ENCODE measurements at regions not wholly inside any gene's neighbourhood (a gene's known extent, or its start where the extent isn't known, plus 50 kb on each side); places are given as distances from the start of the nearest gene placed in this dataset.

DNA sequence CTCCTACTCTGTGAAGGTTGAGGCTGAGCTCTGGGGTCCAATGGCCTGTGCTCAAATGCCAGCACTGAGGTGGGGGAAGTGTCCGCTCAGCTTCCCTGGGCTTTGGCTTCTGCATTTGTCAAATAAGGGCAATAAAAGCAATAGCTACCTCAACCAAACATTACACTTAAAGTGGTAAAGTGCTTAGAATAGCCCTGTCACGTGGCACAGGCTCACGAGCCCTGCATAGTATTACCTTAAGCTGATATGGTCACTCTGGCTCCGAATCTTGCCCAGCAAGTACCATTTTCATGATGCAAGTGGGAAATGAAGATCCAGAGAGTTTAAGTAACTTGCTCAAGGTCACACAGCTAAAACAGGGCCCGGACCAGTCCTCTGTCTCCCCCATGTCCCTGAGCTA, 451.1 kb upstream of the ZMIZ1 start:
- intact Hi-C loops (cut with micrococcal nuclease): no loop called here
- no peaks in the 10 kb centered on the region for H3K4me1 Mint-ChIP-seq
- peaks cover 1% of the 10 kb centered on the region for H3K27me3 Mint-ChIP-seq
- H3K9me3 Mint-ChIP-seq: no peaks in the 10 kb centered on the region
- H3K36me3 Mint-ChIP-seq (ENCODE audit: low read depth): no peaks in the 10 kb centered on the region
- no peak overlapping the region for H3K4me3 Mint-ChIP-seq
- H3K27ac Mint-ChIP-seq: no peak overlapping the region
- no peak for DNase-seq

DNA sequence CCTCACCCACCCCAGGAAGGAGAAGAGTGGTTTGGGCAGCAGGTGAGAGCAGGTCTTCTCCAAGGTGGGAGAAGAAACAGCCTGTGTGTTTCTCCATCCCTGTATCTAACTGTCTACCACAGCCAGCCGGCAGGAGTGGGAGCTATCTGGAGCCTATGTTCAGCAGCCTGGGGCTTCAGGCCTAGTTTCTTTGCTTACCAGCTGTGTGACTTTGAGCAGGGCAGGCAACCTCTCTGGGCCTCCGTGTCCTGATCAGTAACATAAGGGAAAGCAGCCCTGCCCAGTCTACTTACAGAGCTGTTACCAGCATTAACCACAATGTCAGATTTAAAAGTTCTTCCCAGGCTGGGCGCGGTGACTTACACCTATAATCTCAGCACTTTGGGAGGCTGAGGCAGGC, 450.7 kb upstream of the ZMIZ1 start:
- Mint-ChIP-seq H3K4me1 (no peaks in the 10 kb centered on the region), H3K4me3 (no peak overlapping the region), H3K27ac (no peak overlapping the region), H3K9me3 (no peaks in the 10 kb centered on the region), H3K27me3 (peaks cover 1% of the 10 kb centered on the region), H3K36me3 (ENCODE audit: low read depth) (no peaks in the 10 kb centered on the region)
- no peak for DNase-seq
- intact Hi-C loops (cut with micrococcal nuclease): no loop called here

DNA sequence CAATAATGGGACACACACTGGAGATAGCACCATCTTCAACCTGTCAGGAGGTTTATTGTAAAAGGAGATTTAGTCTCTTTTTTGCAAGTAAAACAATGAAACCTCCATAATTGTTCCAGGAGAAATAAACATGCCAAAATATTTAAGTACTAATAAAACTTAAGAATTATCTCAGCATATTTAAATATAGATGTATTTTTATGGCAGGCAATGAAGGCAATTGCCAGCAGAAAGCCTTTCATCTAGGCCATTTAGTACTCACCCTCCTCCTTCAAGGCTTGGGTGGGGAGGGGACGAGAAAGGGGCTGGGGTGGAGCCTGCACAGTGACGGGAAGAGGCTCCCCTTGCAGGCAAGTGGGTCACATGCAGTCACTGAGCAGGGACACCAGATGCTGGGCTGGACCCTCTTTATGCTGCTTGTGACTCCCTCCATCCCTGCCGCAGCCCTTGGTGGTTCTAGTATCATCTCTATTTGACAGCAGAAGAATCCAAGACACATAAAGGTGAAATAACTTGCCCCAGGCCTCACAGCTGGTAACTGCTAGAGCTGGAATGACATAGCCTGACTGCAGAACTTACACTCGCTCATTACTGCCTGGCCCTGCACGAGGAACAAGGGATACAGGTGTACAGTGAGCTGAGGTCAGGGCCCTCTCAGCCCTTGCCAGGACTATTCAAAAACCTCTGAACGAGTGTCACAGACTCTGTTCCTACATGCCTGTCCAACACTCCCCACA, 449.5 kb upstream of the ZMIZ1 start:
- H3K4me3 Mint-ChIP-seq: no peak overlapping the region
- intact Hi-C loops (cut with micrococcal nuclease): no loop called here
- peaks cover 1% of the 10 kb centered on the region for H3K27me3 Mint-ChIP-seq
- H3K4me1 Mint-ChIP-seq: peaks cover 3% of the 10 kb centered on the region
- no peaks in the 10 kb centered on the region for H3K36me3 Mint-ChIP-seq (ENCODE audit: low read depth)
- H3K27ac Mint-ChIP-seq: no peak overlapping the region
- DNase-seq: no peak
- no peaks in the 10 kb centered on the region for H3K9me3 Mint-ChIP-seq

DNA sequence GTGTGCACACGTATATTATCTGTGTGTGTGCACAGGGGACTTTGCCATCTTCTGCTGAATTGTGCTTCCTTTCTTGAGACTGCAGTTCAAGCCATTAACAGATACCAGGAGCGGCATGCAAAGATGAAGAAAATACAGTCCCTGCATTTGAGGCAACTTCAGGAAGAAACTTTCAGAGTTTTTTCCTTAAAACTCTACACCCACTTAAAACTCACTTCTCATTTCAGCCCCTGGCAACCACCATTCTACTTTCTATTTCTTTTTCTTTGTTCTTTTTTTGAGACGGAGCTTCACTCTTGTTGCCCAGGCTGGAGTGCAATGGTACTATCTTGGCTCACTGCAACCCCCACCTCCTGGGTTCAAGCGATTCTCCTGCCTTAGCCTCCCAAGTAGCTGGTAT, 448.9 kb upstream of the ZMIZ1 start:
- intact Hi-C loops (cut with micrococcal nuclease): no loop called here
- no peak for DNase-seq
- no peak overlapping the region for H3K27ac Mint-ChIP-seq
- H3K36me3 Mint-ChIP-seq (ENCODE audit: low read depth): no peaks in the 10 kb centered on the region
- H3K9me3 Mint-ChIP-seq: no peaks in the 10 kb centered on the region
- H3K27me3 Mint-ChIP-seq: peaks cover 1% of the 10 kb centered on the region
- no peak overlapping the region for H3K4me3 Mint-ChIP-seq
- peaks cover 3% of the 10 kb centered on the region for H3K4me1 Mint-ChIP-seq

DNA sequence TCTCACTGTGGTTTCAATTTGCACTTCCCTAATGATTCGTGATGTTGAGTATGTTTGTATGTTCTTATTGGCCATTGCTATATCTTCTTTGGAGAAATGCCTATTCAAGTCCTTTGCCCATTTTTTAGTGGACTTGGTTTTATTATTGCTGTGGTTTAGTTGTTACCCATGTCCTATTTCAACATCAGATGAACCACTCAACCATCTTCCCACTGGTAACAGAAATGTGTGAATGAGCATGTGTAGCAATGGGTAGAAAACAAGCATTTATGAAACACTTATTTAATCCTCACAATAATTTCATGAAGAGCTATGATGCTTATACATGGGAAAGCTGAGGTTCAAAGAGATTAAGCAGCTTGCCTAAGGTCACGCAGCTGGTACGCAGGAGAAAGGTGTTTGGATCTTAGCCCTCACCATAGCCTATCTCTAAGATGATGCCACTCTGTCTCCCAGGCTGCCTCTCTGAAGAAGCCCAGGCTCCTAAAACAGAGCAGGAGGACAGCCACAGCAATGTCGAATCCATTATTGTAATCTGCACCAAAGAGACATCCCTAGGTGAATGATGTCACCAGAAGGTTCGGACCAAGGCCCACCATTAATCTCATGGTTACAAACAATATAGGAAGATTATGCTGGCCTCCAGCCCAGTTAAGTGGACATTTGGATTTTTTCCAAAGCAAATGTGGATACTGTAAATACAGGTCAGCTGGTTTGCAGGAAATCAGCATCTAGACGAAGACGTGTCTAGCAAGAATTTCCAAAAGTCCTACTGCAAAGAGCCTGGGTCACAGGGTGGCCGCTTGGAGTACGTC, 447.6 kb upstream of the ZMIZ1 start:
- H3K4me1 Mint-ChIP-seq: peaks cover 3% of the 10 kb centered on the region
- H3K27me3 Mint-ChIP-seq: no peaks in the 10 kb centered on the region
- no peak overlapping the region for H3K27ac Mint-ChIP-seq
- intact Hi-C loops (cut with micrococcal nuclease): no loop called here
- H3K36me3 Mint-ChIP-seq (ENCODE audit: low read depth): no peaks in the 10 kb centered on the region
- no peak overlapping the region for H3K4me3 Mint-ChIP-seq
- DNase-seq: no peak
- no peaks in the 10 kb centered on the region for H3K9me3 Mint-ChIP-seq

DNA sequence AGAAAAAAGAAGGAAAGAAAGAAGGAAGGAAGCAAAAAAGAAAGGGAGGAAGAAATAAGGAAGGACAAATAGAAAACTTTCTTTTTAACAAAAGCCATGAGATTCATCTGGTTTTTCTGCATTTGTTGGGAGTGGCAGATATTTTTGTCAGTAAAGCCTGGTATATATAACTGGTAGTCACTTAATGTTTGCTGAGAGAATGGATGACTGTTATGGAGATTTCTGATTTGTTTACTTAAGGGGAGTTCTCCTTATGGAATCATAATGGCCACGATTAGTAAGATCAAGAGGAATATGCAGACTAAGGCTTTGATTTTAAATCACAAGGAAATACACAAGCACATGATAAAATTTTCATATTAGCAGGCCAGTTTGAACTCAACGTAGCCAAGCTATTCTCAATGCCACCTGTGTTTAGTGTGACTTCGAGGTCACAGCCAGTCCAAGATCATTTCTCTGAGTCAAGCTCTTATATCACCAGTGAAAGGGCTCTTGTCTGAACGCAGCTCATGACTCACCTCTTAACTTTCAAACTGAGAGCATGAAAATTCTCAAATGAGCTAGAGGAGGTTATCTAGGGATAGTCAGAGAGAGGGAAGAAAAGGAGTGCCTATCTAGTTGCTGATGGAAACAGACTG, 445.1 kb upstream of the ZMIZ1 start:
- DNase-seq: no peak
- Mint-ChIP-seq H3K4me3 (no peak overlapping the region), H3K27me3 (no peaks in the 10 kb centered on the region), H3K27ac (no peak overlapping the region), H3K4me1 (peaks cover 3% of the 10 kb centered on the region), H3K9me3 (no peaks in the 10 kb centered on the region), H3K36me3 (ENCODE audit: low read depth) (no peaks in the 10 kb centered on the region)
- intact Hi-C loops (cut with micrococcal nuclease): no loop called here

DNA sequence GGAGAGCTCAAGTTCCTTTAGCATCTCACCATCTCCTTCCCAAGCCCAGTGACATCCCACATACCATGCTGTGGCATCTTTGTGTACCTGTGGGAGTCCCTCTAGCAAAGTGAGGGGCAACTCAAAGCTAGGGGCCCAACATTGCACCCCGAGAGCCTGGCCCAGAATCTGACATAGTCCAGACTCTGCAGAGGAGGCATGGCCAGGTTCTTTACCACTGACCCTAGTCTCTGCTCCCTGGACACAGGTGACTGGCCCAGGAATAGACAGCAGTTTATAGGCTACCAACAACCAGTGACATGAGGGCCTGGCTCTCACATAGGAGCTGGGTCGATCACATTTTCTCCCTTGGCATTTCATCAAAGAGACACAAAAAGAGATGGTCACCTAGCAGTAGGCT, 444.0 kb upstream of the ZMIZ1 start:
- Mint-ChIP-seq H3K4me3 (no peak overlapping the region), H3K36me3 (ENCODE audit: low read depth) (no peaks in the 10 kb centered on the region), H3K27ac (no peak overlapping the region), H3K4me1 (peaks cover 3% of the 10 kb centered on the region), H3K9me3 (no peaks in the 10 kb centered on the region), H3K27me3 (no peaks in the 10 kb centered on the region)
- DNase-seq: no peak
- intact Hi-C loops (cut with micrococcal nuclease): no loop called here

DNA sequence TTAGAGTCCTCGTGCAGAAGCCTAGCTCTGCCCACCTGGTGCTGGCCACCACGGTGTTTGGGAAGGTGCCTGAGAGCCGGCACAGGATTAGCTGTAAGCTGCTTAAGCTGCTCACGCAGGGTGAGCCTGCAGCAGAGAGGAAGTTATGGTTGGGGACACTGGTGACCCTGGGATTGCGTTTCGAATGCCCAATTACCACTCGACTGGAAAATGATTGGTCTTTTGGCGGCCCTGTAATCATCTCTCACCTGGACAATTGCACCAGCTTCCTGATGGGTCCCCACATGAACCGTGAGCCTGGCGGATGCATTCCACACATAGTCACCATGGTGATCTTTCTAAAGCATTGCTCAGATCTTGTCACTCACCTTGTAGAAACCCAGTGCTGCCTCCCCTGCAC, 442.3 kb upstream of the ZMIZ1 start:
- intact Hi-C loops (cut with micrococcal nuclease): no loop called here
- Mint-ChIP-seq H3K4me3 (no peak overlapping the region), H3K4me1 (peaks cover 5% of the 10 kb centered on the region), H3K36me3 (ENCODE audit: low read depth) (no peaks in the 10 kb centered on the region), H3K27ac (no peak overlapping the region), H3K27me3 (no peaks in the 10 kb centered on the region), H3K9me3 (no peaks in the 10 kb centered on the region)
- DNase-seq: no peak

DNA sequence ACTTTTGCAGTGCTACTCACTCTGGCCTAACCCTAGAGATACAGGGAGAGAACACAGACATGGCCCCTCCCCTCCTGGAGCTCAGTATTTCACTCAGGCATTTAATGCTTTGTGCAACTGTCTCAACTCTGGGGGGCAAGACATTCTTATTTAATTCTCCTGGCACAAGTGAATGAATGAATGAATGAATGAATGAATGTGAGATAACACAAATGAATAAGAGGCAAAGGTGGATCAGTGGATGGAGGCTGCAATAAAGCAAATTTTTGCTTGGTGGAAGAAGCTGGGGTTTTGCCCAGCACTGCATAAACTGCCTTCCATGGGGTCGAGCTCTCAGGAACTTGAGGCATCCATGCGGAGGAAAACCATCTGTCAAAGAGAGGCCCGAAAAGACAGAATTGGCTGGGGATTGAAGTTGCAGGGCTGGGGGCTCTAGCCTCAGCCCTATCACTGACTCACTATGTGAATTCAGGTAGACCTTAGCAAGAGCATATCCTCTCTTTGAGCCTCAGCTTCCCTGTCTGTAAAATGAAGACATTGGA, 441.4 kb upstream of the ZMIZ1 start:
- H3K4me3 Mint-ChIP-seq: no peak overlapping the region
- H3K27me3 Mint-ChIP-seq: no peaks in the 10 kb centered on the region
- no peaks in the 10 kb centered on the region for H3K9me3 Mint-ChIP-seq
- H3K27ac Mint-ChIP-seq: no peak overlapping the region
- DNase-seq: no peak
- H3K36me3 Mint-ChIP-seq (ENCODE audit: low read depth): no peaks in the 10 kb centered on the region
- intact Hi-C loops (cut with micrococcal nuclease): no loop called here
- peaks cover 5% of the 10 kb centered on the region for H3K4me1 Mint-ChIP-seq

DNA sequence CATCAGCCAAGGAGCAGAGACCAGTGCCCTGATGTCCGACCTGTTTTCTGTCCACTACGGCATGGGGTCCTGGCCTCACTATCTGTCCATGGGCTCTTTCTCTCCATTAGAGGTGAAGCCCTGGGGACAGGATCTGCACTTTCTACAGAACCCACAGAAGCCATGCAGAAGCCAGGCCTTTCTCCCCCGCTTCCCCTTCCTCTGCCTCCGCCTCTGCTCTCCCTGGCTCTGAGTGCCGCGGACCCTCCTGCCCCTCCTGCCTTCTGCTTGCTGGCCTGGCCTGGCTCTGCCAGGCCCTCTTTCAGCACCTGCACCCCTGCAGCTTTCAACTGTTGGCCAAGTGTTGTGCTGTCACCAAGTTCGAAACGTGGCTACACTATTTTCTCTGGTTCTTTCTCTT, 439.8 kb upstream of the ZMIZ1 start:
- Mint-ChIP-seq H3K27me3 (no peaks in the 10 kb centered on the region), H3K27ac (no peak overlapping the region)
- intact Hi-C loops (cut with micrococcal nuclease): no loop called here

DNA sequence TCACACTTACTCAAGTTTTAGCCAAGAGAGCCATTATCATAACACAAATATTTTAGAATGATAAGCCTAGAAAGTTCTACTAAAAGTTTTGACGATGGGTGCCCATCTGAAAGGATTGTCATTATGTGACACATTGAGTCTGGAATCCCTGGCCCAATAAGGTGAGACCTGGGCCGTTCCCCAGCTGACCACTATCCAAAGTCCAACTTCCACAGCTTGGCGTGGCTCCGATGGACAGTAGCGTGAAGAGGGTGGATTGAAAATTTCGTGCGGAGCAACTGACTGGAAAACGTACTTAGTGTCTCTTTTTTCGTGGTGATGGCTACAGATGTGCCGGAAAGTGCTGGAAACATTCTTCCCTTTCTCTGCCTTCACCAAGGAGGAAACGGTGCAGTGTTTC, 439.0 kb upstream of the ZMIZ1 start:
- H3K4me1 Mint-ChIP-seq: peaks cover 2% of the 10 kb centered on the region
- H3K27ac Mint-ChIP-seq: no peak overlapping the region
- no peaks in the 10 kb centered on the region for H3K36me3 Mint-ChIP-seq (ENCODE audit: low read depth)
- no peak for DNase-seq
- no peaks in the 10 kb centered on the region for H3K9me3 Mint-ChIP-seq
- H3K27me3 Mint-ChIP-seq: no peaks in the 10 kb centered on the region
- intact Hi-C loops (cut with micrococcal nuclease): no loop called here
- no peak overlapping the region for H3K4me3 Mint-ChIP-seq

More for the DNA sequence above, 439.8 kb upstream of the ZMIZ1 start:
- Mint-ChIP-seq H3K4me3 (no peak overlapping the region), H3K9me3 (no peaks in the 10 kb centered on the region), H3K4me1 (peaks cover 2% of the 10 kb centered on the region), H3K36me3 (ENCODE audit: low read depth) (no peaks in the 10 kb centered on the region)
- no peak for DNase-seq

DNA sequence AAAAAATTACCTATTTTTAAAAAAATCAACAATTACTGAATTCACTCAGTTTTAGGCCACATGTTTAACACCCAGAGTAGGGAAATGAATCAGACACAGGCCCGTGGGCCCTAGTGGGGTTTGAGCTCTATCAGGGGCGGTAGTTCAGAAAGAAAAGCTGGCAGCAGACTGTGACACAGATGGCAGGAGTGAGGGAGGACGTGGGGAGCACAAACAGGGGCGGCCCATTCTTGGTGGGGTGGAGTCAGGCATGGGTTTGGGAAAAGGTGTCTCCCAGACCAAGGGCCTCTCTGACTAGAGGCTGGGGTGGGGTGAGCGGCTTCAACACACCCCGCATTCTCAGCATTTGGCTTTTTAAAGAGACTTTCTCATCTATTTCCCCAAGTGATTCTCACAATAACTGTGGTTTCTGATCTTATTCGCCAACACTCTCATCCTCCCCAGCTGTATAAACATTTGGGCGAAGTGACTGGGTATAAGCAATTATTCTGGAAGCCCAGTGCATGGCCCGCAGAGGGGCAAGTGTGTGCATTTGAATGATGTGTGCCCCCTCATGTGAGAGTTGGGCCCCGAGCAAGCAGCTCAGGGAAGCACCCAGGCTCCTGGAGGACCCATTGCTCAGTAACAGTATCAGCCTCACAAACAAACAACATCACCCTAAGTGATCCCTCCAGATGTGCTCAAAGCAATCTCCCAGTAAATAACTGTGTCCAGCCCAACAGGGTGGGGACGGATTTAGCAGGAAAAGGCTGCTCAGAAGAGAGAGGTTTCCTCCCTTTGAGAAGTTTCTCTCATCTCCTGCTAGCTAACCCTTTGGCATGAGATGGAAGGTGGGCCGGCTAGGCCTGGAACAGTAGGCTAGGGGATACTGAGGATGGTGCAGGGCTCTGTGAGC, 437.6 kb upstream of the ZMIZ1 start:
- Mint-ChIP-seq H3K27ac (no peak overlapping the region), H3K9me3 (no peaks in the 10 kb centered on the region)

DNA sequence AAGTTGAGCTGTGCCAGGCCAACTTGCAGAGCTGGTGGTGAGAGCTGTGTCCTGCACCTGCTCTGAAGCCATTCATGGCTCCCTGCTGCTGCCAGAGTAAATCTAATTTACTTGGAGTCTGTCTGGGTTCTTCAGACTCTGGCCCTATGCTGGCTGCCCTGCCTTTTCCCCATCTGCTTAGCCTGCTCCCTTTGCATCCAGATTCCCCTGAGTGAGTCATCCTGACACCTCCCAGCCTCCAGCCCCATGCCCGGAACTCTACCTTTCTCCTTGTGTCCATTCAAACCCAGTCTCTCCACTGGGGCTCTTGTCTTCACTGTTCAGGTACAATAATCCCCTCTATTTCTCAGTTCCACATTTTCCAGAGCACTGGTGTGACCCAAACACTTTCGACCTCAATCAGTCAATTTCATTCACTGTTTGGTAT, 434.4 kb upstream of the ZMIZ1 start:
- DNase-seq: no peak
- H3K27me3 Mint-ChIP-seq: no peaks in the 10 kb centered on the region
- no peak overlapping the region for H3K27ac Mint-ChIP-seq
- no peaks in the 10 kb centered on the region for H3K9me3 Mint-ChIP-seq
- peaks cover 2% of the 10 kb centered on the region for H3K4me1 Mint-ChIP-seq
- no peaks in the 10 kb centered on the region for H3K36me3 Mint-ChIP-seq (ENCODE audit: low read depth)
- no peak overlapping the region for H3K4me3 Mint-ChIP-seq
- intact Hi-C loops (cut with micrococcal nuclease): no loop called here

More for the DNA sequence above, 437.6 kb upstream of the ZMIZ1 start:
- no peak overlapping the region for H3K4me3 Mint-ChIP-seq
- DNase-seq: no peak
- H3K27me3 Mint-ChIP-seq: no peaks in the 10 kb centered on the region
- peaks cover 2% of the 10 kb centered on the region for H3K4me1 Mint-ChIP-seq
- no peaks in the 10 kb centered on the region for H3K36me3 Mint-ChIP-seq (ENCODE audit: low read depth)
- intact Hi-C loops (cut with micrococcal nuclease): no loop called here

All from activated CD4-positive, alpha-beta T cell treated with anti-CD3 and anti-CD28 coated beads, Interleukin-2, amount 10 ng/mL, durations not matched to agents 24 days and 14 days (primary cell).